SK-N-MC (cell line): ENCODE measurements at regions not wholly inside any gene's neighbourhood (a gene's known extent, or its start where the extent isn't known, plus 50 kb on each side); places are given as distances from the start of the nearest gene placed in this dataset.

Source experiments
- EZH2 ChIP-seq: fragments of 200-600 bp; sonication (generic); IDR thresholded peaks from one replicate; pipeline ENCODE4 v1.6.1; 2017; ENCODE audit warnings: antibody characterized with exemption
- POLR2AphosphoS5 ChIP-seq: IDR thresholded peaks from 2 replicates; pipeline ENCODE4 v1.6.1; 2012; ENCODE audit warnings: mild to moderate bottlenecking, low read depth, low read length, borderline replicate concordance

- no peak for TF ChIP-seq POLR2AphosphoS5
- no peak for TF ChIP-seq EZH2
Measured at GRCh38 chr3:106678657-106679390, 698.4 kb upstream of the CCDC54 start.
